Endothelial cell of umbilical vein (primary cell): ENCODE measurements at regions not wholly inside any gene's neighbourhood (a gene's known extent, or its start where the extent isn't known, plus 50 kb on each side); places are given as distances from the start of the nearest gene placed in this dataset.

ENCODE experiments used
- BruUV-seq: library from RNA; stranded (reverse); fragments of 400-500 nt; replicated peaks from 2 replicates; lab custom pipeline; 2021; lab: Mats Ljungman, UMichigan
- CTCF ChIA-PET: fragments of 300-600, 350-600 bp; sonication (Branson Sonifier 250); formaldehyde crosslinking; loops from one replicate; lab custom pipeline; 2021; ENCODE audit warnings: antibody characterized with exemption, inconsistent platforms; lab: Charles Lee
- POLR2A ChIA-PET: fragments of 300-600, 350-600 bp; sonication (Branson Sonifier 250); formaldehyde crosslinking; loops from one replicate; lab custom pipeline; 2021; ENCODE audit warnings: antibody characterized with exemption, inconsistent platforms; lab: Charles Lee
- DNase-seq: peaks from one replicate; pipeline ENCODE4 v3.0.0-alpha.2; 2011; ENCODE audit warnings: low read depth, low spot score
- FAIRE-seq: peaks from 2 replicates; lab custom pipeline; 2011; peaks lifted over from hg19 to GRCh38; lab: Jason Lieb, UNC
- H2AFZ ChIP-seq: 2 replicates; pipeline ENCODE4 v1.6.0; 2012; ENCODE audit warnings: low read depth, low read length, control low read depth, inconsistent platforms
- H3K27ac ChIP-seq: 2 replicates; pipeline ENCODE4 v1.5.1; 2011; ENCODE audit warnings: low read depth, mild to moderate bottlenecking, control low read depth, low read length, moderate library complexity; ENCODE audit not compliant: insufficient read depth
- H3K27me3 ChIP-seq, 2 experiments: 2 replicates each; pipeline versions ENCODE4 v1.6.0 to v1.6.1; 2011; ENCODE audit warnings: low read length in 2 of 2, mixed read lengths in 1 of 2; ENCODE audit not compliant: control insufficient read depth in 2 of 2, insufficient read depth in 2 of 2
- H3K36me3 ChIP-seq, 2 experiments: 2 replicates in 1 of 2; 3 replicates in 1 of 2; pipeline ENCODE4 v1.5.1; 2011; ENCODE audit warnings: low read length in 2 of 2, mild to moderate bottlenecking in 1 of 2, moderate library complexity in 1 of 2; ENCODE audit not compliant: control insufficient read depth in 2 of 2, insufficient read depth in 2 of 2; ENCODE audit errors: extremely low read depth in 1 of 2
- H3K4me1 ChIP-seq: 3 replicates; pipeline ENCODE4 v1.5.1; 2011; ENCODE audit warnings: mild to moderate bottlenecking, low read length; ENCODE audit not compliant: control insufficient read depth, insufficient read depth; ENCODE audit errors: extremely low read depth
- H3K4me2 ChIP-seq: 2 replicates; pipeline ENCODE4 v1.6.1; 2011; ENCODE audit warnings: low read length, control low read depth, mixed read lengths; ENCODE audit not compliant: insufficient read depth
- H3K4me3 ChIP-seq, 3 experiments: fragments of 200-600 bp in 1 of 3; sonication (generic), shearing (Covaris generic) in 1 of 3; replicated peaks in 1 of 3; 2 replicates each; pipeline ENCODE4 v1.5.1; 2011 to 2016; ENCODE audit warnings: control low read depth in 3 of 3, low read length in 3 of 3, mild to moderate bottlenecking in 2 of 3, inconsistent platforms in 1 of 3, low read depth in 1 of 3, moderate library complexity in 1 of 3; ENCODE audit not compliant: insufficient read depth in 1 of 3
- H3K79me2 ChIP-seq: 2 replicates; pipeline ENCODE4 v1.6.0; 2012; ENCODE audit warnings: low read length, inconsistent platforms; ENCODE audit not compliant: control insufficient read depth, insufficient read depth
- H3K9ac ChIP-seq: replicated peaks from 2 replicates; pipeline ENCODE3; 2011; ENCODE audit warnings: low read length, control low read depth; ENCODE audit not compliant: insufficient read depth; ENCODE audit errors: extremely low read depth
- H3K9me1 ChIP-seq: replicated peaks from 3 replicates; pipeline ENCODE4 v1.6.0; 2011; ENCODE audit warnings: mild to moderate bottlenecking, low read length; ENCODE audit not compliant: control insufficient read depth, insufficient read depth; ENCODE audit errors: extremely low read depth
- H3K9me3 ChIP-seq: replicated peaks from 2 replicates; pipeline ENCODE4 v1.5.1; 2012; ENCODE audit warnings: low read length, inconsistent platforms; ENCODE audit not compliant: control insufficient read depth, insufficient read depth
- H4K20me1 ChIP-seq: replicated peaks from 2 replicates; pipeline ENCODE3; 2011; ENCODE audit warnings: mild to moderate bottlenecking, low read length; ENCODE audit not compliant: control insufficient read depth, insufficient read depth; ENCODE audit errors: extremely low read depth
- EZH2 ChIP-seq: IDR thresholded peaks from 2 replicates; pipeline ENCODE4 v1.6.1; 2012; ENCODE audit warnings: borderline replicate concordance, low read depth, mild to moderate bottlenecking, moderate library complexity, low read length, inconsistent platforms; ENCODE audit not compliant: severe bottlenecking
- FOS ChIP-seq: IDR thresholded peaks from 2 replicates; pipeline ENCODE4 v1.6.1; 2011; ENCODE audit warnings: mild to moderate bottlenecking, low read length, moderate library complexity, borderline replicate concordance; ENCODE audit not compliant: insufficient read depth
- GATA2 ChIP-seq: IDR thresholded peaks from 2 replicates; pipeline ENCODE4 v1.7.0; 2011; ENCODE audit warnings: low read depth, mild to moderate bottlenecking, moderate library complexity, mixed read lengths, low read length; ENCODE audit not compliant: insufficient read length, insufficient read depth
- JUN ChIP-seq: IDR thresholded peaks from 2 replicates; pipeline ENCODE4 v1.6.1; 2011; ENCODE audit warnings: borderline replicate concordance, low read depth; ENCODE audit not compliant: insufficient read length, insufficient read depth
- MAX ChIP-seq: IDR thresholded peaks from 2 replicates; pipeline ENCODE4 v1.6.1; 2011; ENCODE audit not compliant: insufficient read depth, insufficient read length
- MYC ChIP-seq: IDR thresholded peaks from one replicate; pipeline ENCODE4 v1.6.1; 2011; ENCODE audit warnings: mild to moderate bottlenecking, low read depth, low read length
- POLR2A ChIP-seq: IDR thresholded peaks from 2 replicates; pipeline ENCODE4 v1.6.1; 2012; ENCODE audit warnings: low read depth, mild to moderate bottlenecking, control low read depth, low read length
- POLR2AphosphoS5 ChIP-seq: IDR thresholded peaks from 2 replicates; pipeline ENCODE4 v1.6.1; 2012; ENCODE audit warnings: low read depth, mild to moderate bottlenecking, control low read depth, low read length, moderate library complexity; ENCODE audit not compliant: insufficient read depth
- dilution Hi-C: fragments of 300-500 bp; cut with MboI; formaldehyde crosslinking; loops from one replicate; pipeline ENCODE4 v1.15.0; 2019; ENCODE audit warnings: low sequenced_read_pairs; ENCODE audit not compliant: extremely low pct_ligation_motif_present
- intact Hi-C: fragments of 100-400 bp; cut with micrococcal nuclease; formaldehyde crosslinking; loops from one replicate; pipeline ENCODE4 v1.10.0; 2022
- TF ChIP-seq, protein P1 (sequence below), 2 donors: IDR thresholded peaks; 1 replicate in 1 of 2; 2 replicates in 1 of 2; pipeline ENCODE4 v1.5.1; 2011; ENCODE audit warnings: low read length in 2 of 2, mild to moderate bottlenecking in 2 of 2, moderate library complexity in 2 of 2, control low read depth in 1 of 2, inconsistent platforms in 1 of 2, low read depth in 1 of 2; ENCODE audit not compliant: insufficient read depth in 1 of 2; ENCODE audit errors: extremely low read depth in 1 of 2

- Histone ChIP-seq H3K27me3 (peaks cover 6 to 10% of the 10 kb centered on the region in 2 experiments), H3K9me3 (no peaks in the 10 kb centered on the region), H3K9ac (no peak overlapping the region), H3K36me3 (no peaks in the 10 kb centered on the region), H3K4me2 (no peak overlapping the region), H3K27ac (no peak overlapping the region), H3K9me1 (no peaks in the 10 kb centered on the region), H3K4me1 (no peaks in the 10 kb centered on the region), H3K79me2 (no peaks in the 10 kb centered on the region), H4K20me1 (no peaks in the 10 kb centered on the region), H3K4me3 (no peak overlapping the region), H2AFZ (no peak overlapping the region)
- no TSS peak for BruUV-seq
- DNase-seq (no peak), FAIRE-seq (no peak)
- dilution Hi-C loops (no loop called here), intact Hi-C loops (no loop called here)
- ChIA-PET CTCF (no interaction called here), POLR2A (no interaction called here)
- TF ChIP-seq JUN (no peak), MYC (no peak), MAX (no peak), POLR2A (no peak)
- TF ChIP-seq, protein P1, sequence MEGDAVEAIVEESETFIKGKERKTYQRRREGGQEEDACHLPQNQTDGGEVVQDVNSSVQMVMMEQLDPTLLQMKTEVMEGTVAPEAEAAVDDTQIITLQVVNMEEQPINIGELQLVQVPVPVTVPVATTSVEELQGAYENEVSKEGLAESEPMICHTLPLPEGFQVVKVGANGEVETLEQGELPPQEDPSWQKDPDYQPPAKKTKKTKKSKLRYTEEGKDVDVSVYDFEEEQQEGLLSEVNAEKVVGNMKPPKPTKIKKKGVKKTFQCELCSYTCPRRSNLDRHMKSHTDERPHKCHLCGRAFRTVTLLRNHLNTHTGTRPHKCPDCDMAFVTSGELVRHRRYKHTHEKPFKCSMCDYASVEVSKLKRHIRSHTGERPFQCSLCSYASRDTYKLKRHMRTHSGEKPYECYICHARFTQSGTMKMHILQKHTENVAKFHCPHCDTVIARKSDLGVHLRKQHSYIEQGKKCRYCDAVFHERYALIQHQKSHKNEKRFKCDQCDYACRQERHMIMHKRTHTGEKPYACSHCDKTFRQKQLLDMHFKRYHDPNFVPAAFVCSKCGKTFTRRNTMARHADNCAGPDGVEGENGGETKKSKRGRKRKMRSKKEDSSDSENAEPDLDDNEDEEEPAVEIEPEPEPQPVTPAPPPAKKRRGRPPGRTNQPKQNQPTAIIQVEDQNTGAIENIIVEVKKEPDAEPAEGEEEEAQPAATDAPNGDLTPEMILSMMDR (IDR thresholded peaks at IDR 0.05; ENCODE audit: extremely low read depth in 1 of 2, insufficient read depth in 1 of 2, low read depth in 1 of 2, low read length in 2 of 2): no peak
These were observed 217.7 kb downstream of the HRH4 start for GRCh38 chr18:24678107-24678506.

GRCh38 chr18:24678626-24679025 lies 218.2 kb downstream of the HRH4 start:
- no peak overlapping the region for H3K4me2 ChIP-seq
- no peak overlapping the region for H3K27ac ChIP-seq
- dilution Hi-C loops (no loop called here), intact Hi-C loops (no loop called here)
- ChIA-PET POLR2A (no interaction called here), CTCF (no interaction called here)
- no peaks in the 10 kb centered on the region for H3K4me1 ChIP-seq
- H3K9me3 ChIP-seq: no peaks in the 10 kb centered on the region
- H3K4me3 ChIP-seq: no peak overlapping the region
- no peaks in the 10 kb centered on the region for H4K20me1 ChIP-seq
- no TSS peak for BruUV-seq
- no peaks in the 10 kb centered on the region for H3K79me2 ChIP-seq
- H3K36me3 ChIP-seq: no peaks in the 10 kb centered on the region
- FAIRE-seq (peak; percentile 44), DNase-seq (no peak)
- TF ChIP-seq JUN: no peak
- TF ChIP-seq FOS: no peak
- no peak for TF ChIP-seq MYC
- TF ChIP-seq POLR2AphosphoS5: no peak
- no peak for TF ChIP-seq EZH2
- TF ChIP-seq POLR2A: no peak
- TF ChIP-seq MAX: no peak
- no peak for TF ChIP-seq GATA2
- TF ChIP-seq, protein P1 (IDR thresholded peaks at IDR 0.05; ENCODE audit: extremely low read depth in 1 of 2, insufficient read depth in 1 of 2, low read depth in 1 of 2, low read length in 2 of 2): no peak
- no peak overlapping the region for H2AFZ ChIP-seq
- H3K27me3 ChIP-seq: peaks cover 4 to 10% of the 10 kb centered on the region in 2 experiments
- no peaks in the 10 kb centered on the region for H3K9me1 ChIP-seq
- no peak overlapping the region for H3K9ac ChIP-seq
